GM12874 (cell line): ENCODE measurements at regions not wholly inside any gene's neighbourhood (a gene's known extent, or its start where the extent isn't known, plus 50 kb on each side); places are given as distances from the start of the nearest gene placed in this dataset.

ENCODE experiments used
- TF ChIP-seq, protein P1 (sequence below): IDR thresholded peaks from 2 replicates; pipeline ENCODE4 v1.5.1; 2011; ENCODE audit warnings: low read depth, mild to moderate bottlenecking, control low read depth, low read length, moderate library complexity; ENCODE audit not compliant: insufficient read depth

DNA sequence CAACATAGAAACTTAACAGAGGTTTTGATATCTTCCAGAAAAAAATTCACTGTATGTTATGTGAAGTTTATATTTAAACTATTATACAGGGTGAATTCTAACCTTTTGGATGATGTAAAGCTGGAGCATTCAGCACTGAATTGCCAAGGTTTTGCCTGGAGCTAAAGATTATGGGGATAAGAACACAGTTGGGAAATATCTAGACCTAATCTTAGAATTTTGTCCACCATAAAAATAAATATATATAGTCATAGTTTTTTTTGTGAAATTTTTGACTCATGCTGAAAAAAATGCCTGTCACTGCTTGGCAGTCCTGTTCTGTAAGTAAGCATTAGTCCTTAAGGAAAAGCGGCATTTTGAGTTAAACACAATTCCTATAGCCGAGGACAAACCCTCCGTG, 339.3 kb upstream of the TMEFF2 start:
- TF ChIP-seq, protein P1, sequence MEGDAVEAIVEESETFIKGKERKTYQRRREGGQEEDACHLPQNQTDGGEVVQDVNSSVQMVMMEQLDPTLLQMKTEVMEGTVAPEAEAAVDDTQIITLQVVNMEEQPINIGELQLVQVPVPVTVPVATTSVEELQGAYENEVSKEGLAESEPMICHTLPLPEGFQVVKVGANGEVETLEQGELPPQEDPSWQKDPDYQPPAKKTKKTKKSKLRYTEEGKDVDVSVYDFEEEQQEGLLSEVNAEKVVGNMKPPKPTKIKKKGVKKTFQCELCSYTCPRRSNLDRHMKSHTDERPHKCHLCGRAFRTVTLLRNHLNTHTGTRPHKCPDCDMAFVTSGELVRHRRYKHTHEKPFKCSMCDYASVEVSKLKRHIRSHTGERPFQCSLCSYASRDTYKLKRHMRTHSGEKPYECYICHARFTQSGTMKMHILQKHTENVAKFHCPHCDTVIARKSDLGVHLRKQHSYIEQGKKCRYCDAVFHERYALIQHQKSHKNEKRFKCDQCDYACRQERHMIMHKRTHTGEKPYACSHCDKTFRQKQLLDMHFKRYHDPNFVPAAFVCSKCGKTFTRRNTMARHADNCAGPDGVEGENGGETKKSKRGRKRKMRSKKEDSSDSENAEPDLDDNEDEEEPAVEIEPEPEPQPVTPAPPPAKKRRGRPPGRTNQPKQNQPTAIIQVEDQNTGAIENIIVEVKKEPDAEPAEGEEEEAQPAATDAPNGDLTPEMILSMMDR: no peak

DNA sequence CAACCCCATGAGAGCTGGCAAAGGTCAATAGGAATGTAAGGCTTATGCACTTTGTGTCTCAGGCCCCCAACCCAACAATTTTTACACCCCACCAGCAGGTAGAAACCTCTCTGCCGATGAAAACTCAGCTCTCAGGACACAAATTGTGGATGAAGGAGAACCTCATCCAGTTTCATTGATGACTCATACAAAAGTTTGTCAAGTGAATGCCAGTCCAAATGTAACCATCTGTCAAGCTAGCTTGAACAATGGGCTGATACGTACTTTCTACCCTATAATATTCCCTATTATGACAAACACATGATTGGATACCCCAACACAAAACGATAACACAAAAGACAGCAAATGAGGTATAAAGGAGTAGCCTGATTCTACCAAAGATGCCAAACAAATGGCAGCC, 321.2 kb upstream of the TMEFF2 start:
- TF ChIP-seq, protein P1: no peak

DNA sequence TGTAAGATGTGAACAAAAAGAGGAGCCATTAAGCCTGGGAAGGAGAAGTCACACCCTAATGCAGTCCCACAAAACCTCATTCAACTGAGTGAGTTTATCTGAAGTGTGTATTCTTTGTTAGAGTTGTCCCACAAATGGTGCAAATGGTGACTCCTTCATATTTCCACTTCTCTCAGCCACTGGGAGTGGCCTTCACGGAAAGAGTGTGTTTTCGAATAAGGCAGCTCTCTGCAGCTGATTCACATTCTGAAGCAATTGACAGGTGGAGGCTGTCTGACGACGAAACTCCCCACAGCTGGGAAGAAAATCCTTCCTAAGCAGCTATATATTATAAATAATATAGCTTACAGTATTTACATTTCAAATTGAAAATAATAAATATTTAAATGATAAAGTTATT, 318.8 kb upstream of the TMEFF2 start:
- TF ChIP-seq, protein P1: no peak

DNA sequence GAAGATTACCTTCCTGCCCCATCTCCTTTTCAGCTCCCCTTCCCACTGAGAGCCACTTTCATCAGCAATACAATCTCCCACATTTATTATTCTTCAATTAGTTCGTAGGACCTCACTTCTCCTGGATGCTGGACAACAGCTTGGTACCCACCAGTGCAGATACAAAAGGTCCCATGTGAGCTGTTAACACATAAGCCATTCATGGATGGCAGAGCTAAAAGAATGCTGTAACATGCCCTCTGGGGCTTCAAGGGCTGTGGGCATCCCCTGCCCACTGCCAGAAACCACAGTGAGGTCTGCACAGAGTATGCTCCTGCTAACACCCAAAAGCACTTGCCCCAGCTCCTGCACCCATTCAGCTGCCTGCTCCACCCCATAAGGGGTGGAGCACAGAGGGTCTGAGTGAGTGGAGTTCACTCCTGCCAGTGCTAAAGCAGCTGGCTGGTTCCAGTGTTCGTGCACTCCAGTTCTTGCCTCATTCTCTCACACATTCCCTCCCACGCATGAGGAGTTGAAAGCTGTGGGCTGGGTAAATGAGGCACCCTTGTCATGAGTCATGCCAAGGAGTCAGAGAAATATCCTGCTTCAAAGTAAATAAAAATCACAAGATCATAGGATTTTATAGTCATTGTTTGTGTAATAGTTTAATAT, 305.9 kb upstream of the TMEFF2 start:
- TF ChIP-seq, protein P1: no peak

DNA sequence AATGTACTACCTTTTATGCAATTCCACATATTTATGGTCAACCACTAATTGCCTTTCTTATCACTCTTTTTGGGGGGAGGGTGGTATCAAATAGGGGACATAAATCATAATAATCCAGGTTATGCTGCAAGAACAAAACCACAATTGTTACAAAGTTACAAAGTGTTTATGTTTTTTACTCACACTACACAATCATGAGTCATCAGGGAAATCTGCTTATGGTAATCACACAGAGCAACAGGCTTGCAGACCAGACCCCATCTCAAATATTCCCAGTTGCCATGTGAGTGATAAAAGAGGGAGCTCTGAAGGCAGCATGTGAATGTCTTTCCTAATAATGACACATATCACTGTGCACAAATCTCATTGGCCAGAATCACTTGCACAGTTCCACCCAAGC, 304.7 kb upstream of the TMEFF2 start:
- TF ChIP-seq, protein P1: no peak

DNA sequence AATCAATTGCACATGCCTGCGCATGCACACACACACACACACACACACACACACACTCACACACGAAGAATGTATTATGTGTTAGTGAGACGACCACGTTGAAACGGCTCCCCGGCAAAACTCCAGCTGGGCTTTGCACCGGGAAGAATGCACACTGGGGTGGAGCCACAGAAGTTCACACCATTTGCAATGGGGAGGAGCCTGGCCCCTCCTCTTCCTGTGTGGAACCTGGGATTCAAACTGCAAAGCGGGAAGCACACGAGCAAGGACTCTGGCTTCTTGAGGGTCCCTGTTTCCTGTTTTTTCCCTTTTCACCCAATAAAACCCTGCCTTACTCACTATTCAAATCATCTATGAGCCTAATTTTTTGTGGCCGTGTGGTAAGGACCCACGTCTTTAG, 304.0 kb upstream of the TMEFF2 start:
- TF ChIP-seq, protein P1: no peak

DNA sequence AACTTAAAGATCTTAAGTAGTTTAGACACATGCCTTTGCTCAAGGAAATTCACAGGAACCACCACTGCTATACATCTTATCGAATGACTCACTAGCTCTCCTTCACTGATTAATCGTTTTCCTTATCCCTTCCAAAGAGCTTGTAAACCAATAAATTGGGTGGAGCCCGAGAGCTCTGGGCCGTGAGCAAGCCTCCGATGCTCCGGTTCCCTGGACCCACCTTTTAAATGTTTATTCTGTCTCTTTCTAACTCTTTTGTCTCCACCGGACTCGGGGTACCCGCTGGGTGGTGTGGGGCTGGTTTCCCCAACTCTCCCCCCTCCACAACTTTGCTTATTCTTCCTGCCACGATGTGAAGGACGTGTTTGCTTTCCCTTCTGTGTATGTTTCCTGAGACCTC, 292.9 kb upstream of the TMEFF2 start:
- TF ChIP-seq, protein P1: no peak
